ENCODE measurements at regions not wholly inside any gene's neighbourhood (a gene's known extent, or its start where the extent isn't known, plus 50 kb on each side); places are given as distances from the start of the nearest gene placed in this dataset.

- TF ChIP-seq CTCF (IDR thresholded peaks at IDR 0.05) (no peak), POLR2A (IDR thresholded peaks at IDR 0.05) (no peak)
These were observed 217.6 kb downstream of the SNCA start for GRCh38 chr4:89619206-89619962.
